DND-41 (cell line): ENCODE measurements at regions not wholly inside any gene's neighbourhood (a gene's known extent, or its start where the extent isn't known, plus 50 kb on each side); places are given as distances from the start of the nearest gene placed in this dataset.
A peak's percentile ranks its signal among the peaks of the same experiment; 100 is the strongest.
"Not testable (repeated sequence)": the region's sequence is repeated elsewhere in the genome, so short reads cannot be mapped to it uniquely, and the experiment has no call there.

ENCODE experiments used
- ATAC-seq: fragments of 200-7000 bp; cut with Tn5 transposase; 3 replicates; pipeline ENCODE4 v1.9.1; 2021; ENCODE audit warnings: low read depth; ENCODE audit not compliant: insufficient read depth
- DNase-seq: peaks from one replicate; pipeline ENCODE4 v3.0.0-alpha.2; 2020
- H2AFZ ChIP-seq: 2 replicates; pipeline ENCODE4 v1.6.0; 2012; ENCODE audit warnings: low read depth, low read length
- H3K27ac ChIP-seq: 2 replicates; pipeline ENCODE4 v1.5.1; 2012; ENCODE audit warnings: low read length, inconsistent platforms
- H3K27me3 ChIP-seq: fragments of 200-600 bp; sonication (generic); 2 replicates; pipeline ENCODE4 v1.6.0; 2012; ENCODE audit warnings: low read length, mild to moderate bottlenecking, inconsistent platforms; ENCODE audit not compliant: insufficient read depth, poor library complexity
- H3K36me3 ChIP-seq: 2 replicates; pipeline ENCODE4 v1.5.1; 2012; ENCODE audit warnings: low read length, inconsistent platforms; ENCODE audit not compliant: insufficient read depth
- H3K4me1 ChIP-seq: 2 replicates; pipeline ENCODE4 v1.5.1; 2012; ENCODE audit warnings: mild to moderate bottlenecking, low read length; ENCODE audit not compliant: insufficient read depth
- H3K4me2 ChIP-seq: 2 replicates; pipeline ENCODE4 v1.6.0; 2012; ENCODE audit warnings: mild to moderate bottlenecking, moderate library complexity, low read length, inconsistent platforms; ENCODE audit not compliant: insufficient read depth
- H3K4me3 ChIP-seq, 2 experiments: fragments of 200-600 bp in 1 of 2; shearing (Covaris generic) in 1 of 2; 2 replicates each; pipeline ENCODE4 v1.5.1; 2012 to 2016; ENCODE audit warnings: inconsistent platforms in 2 of 2, low read length in 2 of 2, mild to moderate bottlenecking in 2 of 2, low read depth in 1 of 2, moderate library complexity in 1 of 2
- H3K79me2 ChIP-seq: 2 replicates; pipeline ENCODE4 v1.6.0; 2012; ENCODE audit warnings: low read length, inconsistent platforms; ENCODE audit not compliant: insufficient read depth
- H3K9ac ChIP-seq: 2 replicates; pipeline ENCODE4 v1.6.0; 2012; ENCODE audit warnings: low read depth, mild to moderate bottlenecking, inconsistent platforms, low read length, moderate library complexity
- H3K9me3 ChIP-seq: 2 replicates; pipeline ENCODE4 v1.5.1; 2012; ENCODE audit warnings: low read length, moderate library complexity, mild to moderate bottlenecking, inconsistent platforms; ENCODE audit not compliant: insufficient read depth, severe bottlenecking
- H4K20me1 ChIP-seq: 2 replicates; pipeline ENCODE4 v1.6.0; 2012; ENCODE audit warnings: low read length; ENCODE audit not compliant: insufficient read depth
- CTCF ChIP-seq: IDR thresholded peaks from 2 replicates; pipeline ENCODE4 v1.5.1; 2012; ENCODE audit warnings: borderline replicate concordance, low read length, moderate library complexity, mild to moderate bottlenecking; ENCODE audit not compliant: poor library complexity, severe bottlenecking; ENCODE audit errors: extremely low read depth
- EZH2 ChIP-seq: IDR thresholded peaks from 3 replicates; pipeline ENCODE4 v1.6.1; 2012; ENCODE audit warnings: borderline replicate concordance, low read depth, mild to moderate bottlenecking, moderate library complexity, low read length, inconsistent platforms; ENCODE audit not compliant: severe bottlenecking

DNA sequence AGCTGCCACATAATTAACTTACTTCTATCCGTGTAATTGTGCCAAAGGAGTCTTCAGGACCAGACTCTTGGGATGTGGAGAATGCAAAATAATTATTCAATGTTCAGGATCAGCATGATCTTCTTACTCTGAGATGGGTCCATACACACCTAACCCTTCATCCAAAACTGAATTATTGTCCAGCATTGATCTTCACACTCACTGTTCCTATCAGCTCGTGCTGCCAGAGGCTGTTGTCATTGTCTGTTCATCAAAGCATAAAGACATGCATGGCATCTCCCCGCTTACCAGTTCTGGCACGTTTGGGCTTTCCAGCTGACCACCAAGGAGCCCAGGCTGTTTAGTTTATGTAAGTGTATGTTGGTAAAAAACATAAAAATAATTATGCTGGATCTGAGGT is 1090.7 kb downstream of the DNAJB9 start:
- Histone ChIP-seq H3K27me3 (no peaks in the 10 kb centered on the region), H3K4me3 (no peak overlapping the region), H3K9ac (no peak overlapping the region), H3K4me2 (no peak overlapping the region), H3K79me2 (no peaks in the 10 kb centered on the region), H2AFZ (no peak overlapping the region), H3K9me3 (no peaks in the 10 kb centered on the region), H3K36me3 (no peaks in the 10 kb centered on the region), H4K20me1 (no peaks in the 10 kb centered on the region), H3K27ac (no peak overlapping the region), H3K4me1 (peaks cover 5% of the 10 kb centered on the region)
- ATAC-seq (no peak), DNase-seq (no peak)
- no peak for TF ChIP-seq EZH2

GRCh38 chr7:109663806-109664205 is 1094.1 kb downstream of the DNAJB9 start:
- Histone ChIP-seq H3K9ac (no peak overlapping the region), H3K4me2 (no peak overlapping the region), H2AFZ (no peak overlapping the region), H3K36me3 (no peaks in the 10 kb centered on the region), H3K27ac (no peak overlapping the region), H3K9me3 (no peaks in the 10 kb centered on the region), H3K4me1 (peaks cover 5% of the 10 kb centered on the region), H3K79me2 (no peaks in the 10 kb centered on the region), H4K20me1 (no peaks in the 10 kb centered on the region), H3K27me3 (no peaks in the 10 kb centered on the region), H3K4me3 (no peak overlapping the region)
- DNase-seq (no peak), ATAC-seq (no peak; the same call in 2 of the 3 replicates)
- TF ChIP-seq EZH2 (no peak), CTCF (no peak)

DNA sequence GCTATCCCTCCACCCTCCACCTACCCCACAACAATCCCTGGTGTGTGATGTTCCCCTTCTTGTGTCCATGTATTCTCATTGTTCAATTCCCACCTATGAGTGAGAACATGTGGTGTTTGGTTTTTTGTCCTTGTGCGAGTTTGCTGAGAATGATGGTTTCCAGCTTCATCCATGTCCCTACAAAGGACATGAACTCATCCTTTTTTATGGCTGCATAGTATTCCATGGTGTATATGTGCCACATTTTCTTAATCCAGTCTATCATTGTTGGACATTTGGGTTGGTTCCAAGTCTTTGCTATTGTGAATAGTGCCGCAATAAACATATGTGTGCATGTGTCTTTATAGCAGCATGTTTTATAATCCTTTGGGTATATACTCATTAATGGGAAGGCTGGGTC is 1117.6 kb downstream of the DNAJB9 start:
- not testable (repeated sequence) for H3K9ac ChIP-seq, H3K36me3 ChIP-seq, H2AFZ ChIP-seq, H3K4me3 ChIP-seq, H3K9me3 ChIP-seq, H4K20me1 ChIP-seq, H3K27ac ChIP-seq, ATAC-seq, H3K79me2 ChIP-seq, H3K4me1 ChIP-seq, DNase-seq, H3K27me3 ChIP-seq, H3K4me2 ChIP-seq

GRCh38 chr7:109692613-109693012 is 1122.9 kb downstream of the DNAJB9 start:
- not testable (repeated sequence) for H3K4me3 ChIP-seq, H3K36me3 ChIP-seq, H3K4me1 ChIP-seq, ATAC-seq, H3K4me2 ChIP-seq, H4K20me1 ChIP-seq, H3K79me2 ChIP-seq, H3K27ac ChIP-seq, H2AFZ ChIP-seq, H3K9ac ChIP-seq, H3K27me3 ChIP-seq
- H3K9me3 ChIP-seq, result peaks cover 21% of the 10 kb centered on the region
- DNase-seq, result peak; percentile 5

DNA sequence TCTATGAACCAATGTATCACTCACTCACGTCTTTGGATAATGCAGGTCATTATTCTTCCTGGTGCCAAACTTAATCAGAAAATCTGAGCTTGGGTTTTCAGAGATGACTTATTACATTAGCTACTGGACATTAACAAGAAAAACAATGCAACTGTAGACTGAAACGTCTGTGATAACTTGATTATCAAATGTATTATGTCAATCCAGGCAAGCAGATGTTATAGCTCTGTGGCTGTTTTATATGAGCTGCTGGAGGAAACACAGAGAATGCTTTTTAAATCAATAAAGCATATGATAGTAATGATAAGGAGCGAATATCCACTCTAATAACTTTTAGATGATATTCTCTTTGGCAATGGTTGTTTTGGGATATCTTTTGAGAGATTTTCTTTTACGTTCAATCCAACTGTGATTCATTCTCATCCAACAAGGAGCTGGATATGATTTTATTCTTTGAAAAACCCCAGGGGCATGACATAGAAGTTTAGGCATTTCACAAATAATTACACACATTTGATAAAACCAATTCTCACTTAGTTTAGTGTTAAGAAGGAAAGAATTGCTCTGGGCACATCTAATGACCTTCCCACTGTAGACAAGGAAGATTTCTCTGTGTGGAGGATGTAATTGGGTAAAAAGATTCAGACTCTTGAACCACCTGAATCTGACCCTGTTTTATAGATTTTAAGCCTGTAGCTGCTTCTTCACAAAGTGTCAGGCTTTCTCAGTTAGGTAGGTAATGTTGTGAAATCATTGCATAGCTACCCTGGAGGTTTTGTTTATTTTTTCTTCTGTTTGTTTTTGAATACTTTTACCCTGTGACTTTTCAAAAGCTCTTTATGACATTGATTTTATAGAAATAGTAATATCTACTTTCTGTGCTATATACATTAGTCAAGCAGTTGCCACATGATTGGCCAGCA is 1124.7 kb downstream of the DNAJB9 start:
- no peaks in the 10 kb centered on the region for H3K79me2 ChIP-seq
- no peaks in the 10 kb centered on the region for H3K4me1 ChIP-seq
- H3K36me3 ChIP-seq, result no peaks in the 10 kb centered on the region; the same call in 1 of the 2 replicates
- peaks cover 23% of the 10 kb centered on the region for H3K9me3 ChIP-seq
- no peaks in the 10 kb centered on the region for H4K20me1 ChIP-seq
- H3K4me3 ChIP-seq, result no peak overlapping the region
- no peak overlapping the region for H3K4me2 ChIP-seq
- no peaks in the 10 kb centered on the region for H3K27me3 ChIP-seq
- no peak overlapping the region for H3K27ac ChIP-seq
- no peak overlapping the region for H3K9ac ChIP-seq
- DNase-seq, result no peak
- no peak overlapping the region for H2AFZ ChIP-seq
- no peak for TF ChIP-seq CTCF
- no peak for TF ChIP-seq EZH2
- ATAC-seq, result no peak
